ENCODE measurements at regions not wholly inside any gene's neighbourhood (a gene's known extent, or its start where the extent isn't known, plus 50 kb on each side); places are given as distances from the start of the nearest gene placed in this dataset.
"Not testable (repeated sequence)": the region's sequence is repeated elsewhere in the genome, so short reads cannot be mapped to it uniquely, and the experiment has no call there.

DNA sequence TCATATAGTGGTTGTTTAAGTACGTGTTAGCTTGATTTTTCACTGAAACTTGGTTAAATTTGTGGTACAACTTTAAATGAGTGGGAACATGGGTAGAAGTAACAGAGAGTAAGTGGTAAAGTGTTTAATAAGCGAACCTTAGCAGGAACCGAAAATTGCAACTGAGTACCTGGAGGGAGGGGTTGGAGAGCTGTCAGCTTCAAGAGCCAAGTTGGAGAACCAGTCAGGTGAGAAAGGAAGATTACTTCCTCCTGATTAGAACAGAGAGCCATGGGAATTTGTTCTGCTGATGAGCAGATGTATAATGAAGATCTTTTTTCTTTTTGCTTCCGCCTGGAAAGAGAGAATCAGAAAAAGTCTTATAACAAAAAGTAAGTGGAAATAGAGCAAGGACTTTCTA, 158.4 kb upstream of the CDH7 start:
- no peaks in the 10 kb centered on the region for H3K36me3 ChIP-seq (ENCODE audit: control insufficient read depth, insufficient read depth, low read length)
- TF ChIP-seq, protein P1, sequence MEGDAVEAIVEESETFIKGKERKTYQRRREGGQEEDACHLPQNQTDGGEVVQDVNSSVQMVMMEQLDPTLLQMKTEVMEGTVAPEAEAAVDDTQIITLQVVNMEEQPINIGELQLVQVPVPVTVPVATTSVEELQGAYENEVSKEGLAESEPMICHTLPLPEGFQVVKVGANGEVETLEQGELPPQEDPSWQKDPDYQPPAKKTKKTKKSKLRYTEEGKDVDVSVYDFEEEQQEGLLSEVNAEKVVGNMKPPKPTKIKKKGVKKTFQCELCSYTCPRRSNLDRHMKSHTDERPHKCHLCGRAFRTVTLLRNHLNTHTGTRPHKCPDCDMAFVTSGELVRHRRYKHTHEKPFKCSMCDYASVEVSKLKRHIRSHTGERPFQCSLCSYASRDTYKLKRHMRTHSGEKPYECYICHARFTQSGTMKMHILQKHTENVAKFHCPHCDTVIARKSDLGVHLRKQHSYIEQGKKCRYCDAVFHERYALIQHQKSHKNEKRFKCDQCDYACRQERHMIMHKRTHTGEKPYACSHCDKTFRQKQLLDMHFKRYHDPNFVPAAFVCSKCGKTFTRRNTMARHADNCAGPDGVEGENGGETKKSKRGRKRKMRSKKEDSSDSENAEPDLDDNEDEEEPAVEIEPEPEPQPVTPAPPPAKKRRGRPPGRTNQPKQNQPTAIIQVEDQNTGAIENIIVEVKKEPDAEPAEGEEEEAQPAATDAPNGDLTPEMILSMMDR (IDR thresholded peaks at IDR 0.05; ENCODE audit: insufficient read depth, low read length, poor library complexity, severe bottlenecking) = no peak
- H3K27me3 ChIP-seq (ENCODE audit: control insufficient read depth, insufficient read depth, low read length) = no peaks in the 10 kb centered on the region
- DNase-seq (ENCODE audit: low read depth) = no peak
- no peak overlapping the region for H3K4me3 ChIP-seq (ENCODE audit: low read depth, low read length)

DNA sequence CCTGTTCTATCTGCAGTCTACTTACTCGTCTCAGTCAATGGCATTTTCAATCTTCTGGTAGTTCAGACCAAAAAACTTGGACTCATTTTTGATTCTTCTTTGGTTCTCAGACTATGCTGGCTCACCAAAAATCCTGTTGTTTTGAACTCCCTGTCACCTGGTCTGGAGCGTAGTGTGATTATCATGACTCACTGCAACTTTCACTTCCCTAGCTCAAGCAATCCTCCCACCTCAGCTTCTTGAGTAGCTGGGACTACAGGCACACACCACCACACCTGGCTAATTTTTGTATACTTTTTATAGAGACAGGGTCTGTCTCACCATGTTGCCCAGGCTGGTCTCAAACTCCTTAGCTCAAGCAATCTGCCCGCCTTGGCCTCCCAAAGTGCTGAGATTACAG, 163.3 kb upstream of the CDH7 start:
- Histone ChIP-seq H3K36me3 (ENCODE audit: control insufficient read depth, insufficient read depth, low read length) (no peaks in the 10 kb centered on the region), H3K27me3 (ENCODE audit: control insufficient read depth, insufficient read depth, low read length) (no peaks in the 10 kb centered on the region), H3K4me3 (ENCODE audit: low read depth, low read length) (no peak overlapping the region)
- TF ChIP-seq, protein P1 (IDR thresholded peaks at IDR 0.05; ENCODE audit: insufficient read depth, low read length, poor library complexity, severe bottlenecking) = no peak
- DNase-seq (ENCODE audit: low read depth) = no peak

DNA sequence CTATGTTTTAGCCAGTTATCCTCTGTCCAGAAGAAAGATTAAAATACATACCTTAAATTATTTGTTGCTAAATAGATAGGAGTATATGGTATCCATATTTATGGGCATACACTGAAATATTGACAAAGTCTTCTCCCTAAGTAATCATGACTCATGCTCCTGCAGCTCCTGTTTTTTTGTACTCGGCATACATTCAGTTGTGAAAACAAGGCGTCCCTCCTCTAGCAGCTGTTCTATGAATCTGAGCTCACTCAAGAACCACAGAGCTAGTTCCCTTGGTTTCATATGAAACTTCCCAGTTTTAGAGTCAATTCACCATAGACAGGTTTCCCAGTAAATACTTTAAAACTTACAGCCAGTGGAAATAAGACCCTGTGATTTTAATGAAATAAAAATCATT, 168.7 kb upstream of the CDH7 start:
- H3K27me3 ChIP-seq (ENCODE audit: control insufficient read depth, insufficient read depth, low read length); DNase-seq (ENCODE audit: low read depth); H3K4me3 ChIP-seq (ENCODE audit: low read depth, low read length); H3K36me3 ChIP-seq (ENCODE audit: control insufficient read depth, insufficient read depth, low read length): not testable (repeated sequence)

DNA sequence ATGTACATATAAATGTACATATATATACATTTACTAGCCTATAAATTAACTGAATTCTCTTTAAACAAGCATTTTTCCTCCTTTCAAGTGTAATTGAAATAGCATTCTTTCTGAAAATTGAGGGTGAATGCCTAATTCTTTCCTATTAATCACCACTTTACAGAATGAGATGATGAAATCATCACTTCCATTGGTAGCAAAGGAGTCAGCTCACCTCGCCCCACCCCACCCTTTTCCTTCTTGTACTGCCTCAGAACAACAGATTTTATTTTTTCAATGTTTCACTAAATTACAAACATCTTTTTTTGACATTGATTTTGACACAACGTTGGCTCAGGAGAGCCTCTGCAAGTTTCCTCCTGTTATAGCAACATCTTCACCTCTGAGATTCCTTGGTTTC, 181.9 kb upstream of the CDH7 start:
- TF ChIP-seq, protein P1 (IDR thresholded peaks at IDR 0.05; ENCODE audit: insufficient read depth, low read length, poor library complexity, severe bottlenecking) = no peak
- Histone ChIP-seq H3K27me3 (ENCODE audit: control insufficient read depth, insufficient read depth, low read length) (no peaks in the 10 kb centered on the region), H3K4me3 (ENCODE audit: low read depth, low read length) (no peak overlapping the region), H3K36me3 (ENCODE audit: control insufficient read depth, insufficient read depth, low read length) (no peaks in the 10 kb centered on the region)
- DNase-seq (ENCODE audit: low read depth) = no peak

DNA sequence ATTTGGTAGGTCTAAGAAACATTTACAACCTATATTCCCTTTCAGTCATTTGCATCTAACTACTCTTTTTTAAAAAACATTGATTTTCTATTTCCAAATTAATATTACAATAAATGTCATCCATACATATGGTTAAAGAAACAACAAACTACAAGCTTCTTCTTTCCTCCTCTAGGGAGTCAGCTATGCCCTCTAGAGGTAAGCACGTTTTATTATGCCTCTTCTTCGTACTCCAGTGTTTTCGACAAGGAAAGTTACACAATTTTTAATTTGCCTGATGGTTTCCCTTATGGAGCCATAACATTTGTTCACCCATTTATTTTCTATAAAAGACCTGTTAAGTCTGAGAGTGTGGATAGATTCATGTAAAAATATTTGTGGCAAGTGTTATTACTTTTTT, 183.4 kb upstream of the CDH7 start:
- Histone ChIP-seq H3K36me3 (ENCODE audit: control insufficient read depth, insufficient read depth, low read length) (no peaks in the 10 kb centered on the region), H3K4me3 (ENCODE audit: low read depth, low read length) (no peak overlapping the region), H3K27me3 (ENCODE audit: control insufficient read depth, insufficient read depth, low read length) (no peaks in the 10 kb centered on the region)
- TF ChIP-seq, protein P1 (IDR thresholded peaks at IDR 0.05; ENCODE audit: insufficient read depth, low read length, poor library complexity, severe bottlenecking) = peak; percentile 60
- no peak for DNase-seq (ENCODE audit: low read depth)

DNA sequence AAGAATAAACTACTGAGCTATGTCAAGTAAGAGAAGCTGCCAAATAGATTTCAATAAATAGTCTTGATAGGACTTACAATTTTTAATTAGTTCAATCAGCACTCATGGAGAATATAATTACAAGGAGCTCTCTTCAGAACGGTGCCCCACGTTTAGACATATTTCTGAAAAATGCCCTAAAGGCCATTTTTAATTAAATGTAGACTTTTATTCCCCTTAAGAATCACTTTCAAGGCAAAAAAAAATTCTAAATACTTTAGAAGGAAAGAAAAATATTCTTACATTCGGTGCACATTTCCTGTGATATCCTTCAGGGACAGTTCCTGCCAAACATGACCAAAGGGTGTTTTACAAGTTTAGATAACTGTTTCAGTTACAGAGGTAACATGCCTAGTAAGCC, 202.5 kb upstream of the CDH7 start:
- TF ChIP-seq, protein P1 (IDR thresholded peaks at IDR 0.05; ENCODE audit: insufficient read depth, low read length, poor library complexity, severe bottlenecking) = no peak
- DNase-seq (ENCODE audit: low read depth) = no peak
- no peaks in the 10 kb centered on the region for H3K27me3 ChIP-seq (ENCODE audit: control insufficient read depth, insufficient read depth, low read length)

More for the DNA sequence above, 202.5 kb upstream of the CDH7 start:
- H3K36me3 ChIP-seq (ENCODE audit: control insufficient read depth, insufficient read depth, low read length) = no peaks in the 10 kb centered on the region
- H3K4me3 ChIP-seq (ENCODE audit: low read depth, low read length) = no peak overlapping the region

Data from kidney epithelial cell (primary cell).